ENCODE measurements at regions not wholly inside any gene's neighbourhood (a gene's known extent, or its start where the extent isn't known, plus 50 kb on each side); places are given as distances from the start of the nearest gene placed in this dataset.
"Not testable (repeated sequence)": the region's sequence is repeated elsewhere in the genome, so short reads cannot be mapped to it uniquely, and the experiment has no call there.

GRCh38 chrX:40788698-40789097, 53.4 kb upstream of the MED14 start:
- not testable (repeated sequence) for DNase-seq; H3K4me1 ChIP-seq; H3K4me3 ChIP-seq; H3K27ac ChIP-seq; H3K9me3 ChIP-seq (replicated peaks); H3K27me3 ChIP-seq; H3K36me3 ChIP-seq

- DNase-seq = no peak
- H3K9me3 ChIP-seq (replicated peaks) = no peaks in the 10 kb centered on the region
- H3K27ac ChIP-seq = no peak overlapping the region
- no peaks in the 10 kb centered on the region for H3K27me3 ChIP-seq
- no peak overlapping the region for H3K4me3 ChIP-seq
- H3K4me1 ChIP-seq = no peaks in the 10 kb centered on the region
- H3K36me3 ChIP-seq = no peaks in the 10 kb centered on the region
Observed at GRCh38 chrX:40792433-40792832, 57.1 kb upstream of the MED14 start.

- H3K4me1 ChIP-seq; H3K9me3 ChIP-seq (replicated peaks); H3K27me3 ChIP-seq; H3K36me3 ChIP-seq: not testable (repeated sequence)
- H3K27ac ChIP-seq = peak overlapping the region; percentile 48
- DNase-seq = peak in 1 of 2 experiments; percentile 42
- H3K4me3 ChIP-seq = peak overlapping the region; percentile 40
Observed at GRCh38 chrX:40794829-40795130, 59.4 kb upstream of the MED14 start.

- not testable (repeated sequence) for H3K4me3 ChIP-seq; H3K36me3 ChIP-seq; DNase-seq; H3K4me1 ChIP-seq; H3K9me3 ChIP-seq (replicated peaks); H3K27me3 ChIP-seq; H3K27ac ChIP-seq
Observed at GRCh38 chrX:40799745-40800144, 64.4 kb upstream of the MED14 start.

- Histone ChIP-seq H3K27ac (no peak overlapping the region), H3K27me3 (no peaks in the 10 kb centered on the region), H3K36me3 (no peaks in the 10 kb centered on the region), H3K4me3 (no peak overlapping the region), H3K9me3 (replicated peaks) (no peaks in the 10 kb centered on the region), H3K4me1 (no peaks in the 10 kb centered on the region)
- DNase-seq = no peak
Observed at GRCh38 chrX:40805404-40805803, 70.1 kb upstream of the MED14 start.

- no peak for DNase-seq
Observed at GRCh38 chrX:40806513-40807220, 71.3 kb upstream of the MED14 start.

GRCh38 chrX:40807384-40807783, 72.0 kb upstream of the MED14 start:
- no peak overlapping the region for H3K4me3 ChIP-seq
- DNase-seq = no peak

More at GRCh38 chrX:40806513-40807220, 71.3 kb upstream of the MED14 start:
- H3K4me3 ChIP-seq = no peak overlapping the region
- H3K4me1 ChIP-seq = no peaks in the 10 kb centered on the region
- H3K36me3 ChIP-seq = no peaks in the 10 kb centered on the region
- H3K9me3 ChIP-seq (replicated peaks) = no peaks in the 10 kb centered on the region
- no peak overlapping the region for H3K27ac ChIP-seq
- H3K27me3 ChIP-seq = no peaks in the 10 kb centered on the region

GRCh38 chrX:40808203-40808602, 72.9 kb upstream of the MED14 start:
- H3K9me3 ChIP-seq (replicated peaks) = no peaks in the 10 kb centered on the region
- H3K27me3 ChIP-seq = no peaks in the 10 kb centered on the region
- H3K27ac ChIP-seq = no peak overlapping the region
- no peak overlapping the region for H3K4me3 ChIP-seq
- no peak for DNase-seq
- H3K4me1 ChIP-seq = no peaks in the 10 kb centered on the region
- H3K36me3 ChIP-seq = no peaks in the 10 kb centered on the region

More at GRCh38 chrX:40807384-40807783, 72.0 kb upstream of the MED14 start:
- Histone ChIP-seq H3K9me3 (replicated peaks) (no peaks in the 10 kb centered on the region), H3K4me1 (no peaks in the 10 kb centered on the region), H3K27ac (no peak overlapping the region), H3K36me3 (no peaks in the 10 kb centered on the region), H3K27me3 (no peaks in the 10 kb centered on the region)

- H3K36me3 ChIP-seq = no peaks in the 10 kb centered on the region
- H3K27me3 ChIP-seq = no peaks in the 10 kb centered on the region
- H3K4me3 ChIP-seq = no peak overlapping the region
- no peak overlapping the region for H3K27ac ChIP-seq
- peak; percentile 45 to 56 for DNase-seq
- H3K9me3 ChIP-seq (replicated peaks) = no peaks in the 10 kb centered on the region
- H3K4me1 ChIP-seq = no peaks in the 10 kb centered on the region
Observed at GRCh38 chrX:40809210-40809609, 73.9 kb upstream of the MED14 start.

GRCh38 chrX:40815045-40815444, 79.7 kb upstream of the MED14 start:
- not testable (repeated sequence) for H3K4me1 ChIP-seq; H3K27ac ChIP-seq; H3K27me3 ChIP-seq; H3K9me3 ChIP-seq (replicated peaks); H3K36me3 ChIP-seq; H3K4me3 ChIP-seq; DNase-seq

- no peak for DNase-seq
- H3K27me3 ChIP-seq = no peaks in the 10 kb centered on the region
- no peaks in the 10 kb centered on the region for H3K36me3 ChIP-seq
- no peaks in the 10 kb centered on the region for H3K9me3 ChIP-seq (replicated peaks)
- H3K27ac ChIP-seq = no peak overlapping the region
- no peaks in the 10 kb centered on the region for H3K4me1 ChIP-seq
- no peak overlapping the region for H3K4me3 ChIP-seq
Observed at GRCh38 chrX:40816906-40817305, 81.6 kb upstream of the MED14 start.

GRCh38 chrX:40818236-40818635, 82.9 kb upstream of the MED14 start:
- H3K27ac ChIP-seq = no peak overlapping the region
- DNase-seq = no peak
- no peaks in the 10 kb centered on the region for H3K36me3 ChIP-seq
- H3K27me3 ChIP-seq = no peaks in the 10 kb centered on the region
- H3K9me3 ChIP-seq (replicated peaks) = no peaks in the 10 kb centered on the region
- H3K4me3 ChIP-seq = no peak overlapping the region
- no peaks in the 10 kb centered on the region for H3K4me1 ChIP-seq

GRCh38 chrX:40821780-40822179, 86.4 kb upstream of the MED14 start:
- no peak for DNase-seq
- H3K27me3 ChIP-seq = no peaks in the 10 kb centered on the region

GRCh38 chrX:40827331-40827730, 92.0 kb upstream of the MED14 start:
- DNase-seq = no peak
- Histone ChIP-seq H3K36me3 (no peaks in the 10 kb centered on the region), H3K4me1 (no peaks in the 10 kb centered on the region), H3K27me3 (no peaks in the 10 kb centered on the region), H3K27ac (no peak overlapping the region), H3K9me3 (replicated peaks) (no peaks in the 10 kb centered on the region), H3K4me3 (no peak overlapping the region)

More at GRCh38 chrX:40821780-40822179, 86.4 kb upstream of the MED14 start:
- no peaks in the 10 kb centered on the region for H3K9me3 ChIP-seq (replicated peaks)
- no peaks in the 10 kb centered on the region for H3K36me3 ChIP-seq
- no peaks in the 10 kb centered on the region for H3K4me1 ChIP-seq
- H3K4me3 ChIP-seq = no peak overlapping the region
- H3K27ac ChIP-seq = no peak overlapping the region

GRCh38 chrX:40831750-40832149, 96.4 kb upstream of the MED14 start:
- H3K27ac ChIP-seq = no peak overlapping the region
- H3K27me3 ChIP-seq = no peaks in the 10 kb centered on the region
- H3K9me3 ChIP-seq (replicated peaks) = no peaks in the 10 kb centered on the region
- no peaks in the 10 kb centered on the region for H3K4me1 ChIP-seq
- DNase-seq = no peak
- H3K36me3 ChIP-seq = no peaks in the 10 kb centered on the region
- H3K4me3 ChIP-seq = no peak overlapping the region

- no peak for DNase-seq
- Histone ChIP-seq H3K4me3 (no peak overlapping the region), H3K4me1 (no peaks in the 10 kb centered on the region), H3K27ac (no peak overlapping the region), H3K27me3 (no peaks in the 10 kb centered on the region), H3K36me3 (no peaks in the 10 kb centered on the region), H3K9me3 (replicated peaks) (no peaks in the 10 kb centered on the region)
Observed at GRCh38 chrX:40832723-40833122, 97.4 kb upstream of the MED14 start.
